ENCODE measurements at regions not wholly inside any gene's neighbourhood (a gene's known extent, or its start where the extent isn't known, plus 50 kb on each side); places are given as distances from the start of the nearest gene placed in this dataset.

DNA sequence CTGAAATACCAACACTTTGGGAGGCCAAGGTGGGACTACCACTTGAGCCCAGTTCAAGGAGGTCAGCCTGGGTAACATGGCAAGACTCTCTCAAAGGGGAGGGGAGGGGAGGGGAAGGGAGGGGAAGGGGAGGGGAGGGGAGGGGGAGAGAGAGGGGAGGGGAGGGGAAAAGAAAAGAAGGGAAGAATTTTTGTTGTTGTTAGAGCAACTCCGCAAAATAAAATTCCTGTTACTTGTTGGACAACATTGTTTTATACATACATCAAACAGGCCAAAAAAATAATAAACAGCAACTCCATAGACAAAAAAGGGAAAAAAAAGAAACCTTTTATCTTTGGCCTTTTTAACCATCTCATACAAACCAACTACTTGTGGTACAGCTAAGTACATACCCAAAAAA lies 57.3 kb upstream of the TRIM24 start:
- H3K36me3 Mint-ChIP-seq (ENCODE audit: low read depth, unreplicated experiment): peaks cover 22% of the 10 kb centered on the region

DNA sequence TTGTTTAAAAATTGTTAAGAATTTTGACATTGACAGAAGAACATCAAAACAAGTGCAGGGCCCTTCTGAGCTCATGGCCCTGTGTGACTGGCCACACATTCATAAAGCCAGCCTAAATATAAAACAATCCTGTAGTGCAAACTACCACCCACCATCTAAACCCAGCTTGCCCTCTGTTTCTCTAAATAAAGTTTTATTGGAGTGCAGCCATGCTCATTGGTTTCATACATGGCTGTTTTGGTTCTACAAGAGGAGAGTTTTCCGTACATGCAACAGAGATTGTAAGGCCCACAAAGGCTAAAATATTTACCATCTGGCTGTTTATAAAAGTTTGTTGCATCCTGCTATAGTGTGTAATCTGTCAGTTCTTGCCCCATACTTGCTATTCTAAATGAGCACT lies 54.6 kb upstream of the TRIM24 start:
- Mint-ChIP-seq H3K27me3 (ENCODE audit: unreplicated experiment) (peaks cover 7% of the 10 kb centered on the region), H3K36me3 (ENCODE audit: low read depth, unreplicated experiment) (peaks cover 22% of the 10 kb centered on the region), H3K9me3 (ENCODE audit: unreplicated experiment) (peaks cover 13% of the 10 kb centered on the region), H3K4me3 (ENCODE audit: unreplicated experiment) (no peak overlapping the region), H3K27ac (ENCODE audit: unreplicated experiment) (peak overlapping the region; percentile 70), H3K4me1 (ENCODE audit: unreplicated experiment) (peaks cover 22% of the 10 kb centered on the region)
- TF ChIP-seq, protein P1, sequence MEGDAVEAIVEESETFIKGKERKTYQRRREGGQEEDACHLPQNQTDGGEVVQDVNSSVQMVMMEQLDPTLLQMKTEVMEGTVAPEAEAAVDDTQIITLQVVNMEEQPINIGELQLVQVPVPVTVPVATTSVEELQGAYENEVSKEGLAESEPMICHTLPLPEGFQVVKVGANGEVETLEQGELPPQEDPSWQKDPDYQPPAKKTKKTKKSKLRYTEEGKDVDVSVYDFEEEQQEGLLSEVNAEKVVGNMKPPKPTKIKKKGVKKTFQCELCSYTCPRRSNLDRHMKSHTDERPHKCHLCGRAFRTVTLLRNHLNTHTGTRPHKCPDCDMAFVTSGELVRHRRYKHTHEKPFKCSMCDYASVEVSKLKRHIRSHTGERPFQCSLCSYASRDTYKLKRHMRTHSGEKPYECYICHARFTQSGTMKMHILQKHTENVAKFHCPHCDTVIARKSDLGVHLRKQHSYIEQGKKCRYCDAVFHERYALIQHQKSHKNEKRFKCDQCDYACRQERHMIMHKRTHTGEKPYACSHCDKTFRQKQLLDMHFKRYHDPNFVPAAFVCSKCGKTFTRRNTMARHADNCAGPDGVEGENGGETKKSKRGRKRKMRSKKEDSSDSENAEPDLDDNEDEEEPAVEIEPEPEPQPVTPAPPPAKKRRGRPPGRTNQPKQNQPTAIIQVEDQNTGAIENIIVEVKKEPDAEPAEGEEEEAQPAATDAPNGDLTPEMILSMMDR (IDR thresholded peaks at IDR 0.05; ENCODE audit: unreplicated experiment): no peak
- no peak for DNase-seq (ENCODE audit: low spot score)

More for the DNA sequence above, 57.3 kb upstream of the TRIM24 start:
- H3K9me3 Mint-ChIP-seq (ENCODE audit: unreplicated experiment): peaks cover 11% of the 10 kb centered on the region
- no peak overlapping the region for H3K4me3 Mint-ChIP-seq (ENCODE audit: unreplicated experiment)
- TF ChIP-seq, protein P1 (IDR thresholded peaks at IDR 0.05; ENCODE audit: unreplicated experiment): no peak
- H3K4me1 Mint-ChIP-seq (ENCODE audit: unreplicated experiment): peaks cover 22% of the 10 kb centered on the region
- DNase-seq (ENCODE audit: low spot score): no peak
- H3K27me3 Mint-ChIP-seq (ENCODE audit: unreplicated experiment): peaks cover 10% of the 10 kb centered on the region
- no peak overlapping the region for H3K27ac Mint-ChIP-seq (ENCODE audit: unreplicated experiment)

DNA sequence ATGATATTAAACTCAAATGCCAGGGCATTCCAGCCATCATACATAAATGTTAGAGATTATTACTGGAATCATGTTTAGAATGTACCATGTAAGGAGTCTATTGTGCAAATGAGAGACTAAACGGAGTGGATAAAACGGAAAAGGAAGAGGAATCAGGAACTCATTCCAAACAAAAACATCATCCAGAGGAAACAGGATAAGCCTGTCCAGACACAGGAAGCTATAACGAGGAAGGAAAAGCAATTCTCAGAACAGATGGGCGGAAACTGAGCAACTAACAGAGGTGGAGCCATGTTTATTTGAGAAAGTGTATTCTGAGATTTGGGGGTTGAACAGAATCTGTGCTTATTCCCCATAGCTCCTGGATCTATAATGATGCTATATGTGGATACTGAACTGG lies 52.3 kb upstream of the TRIM24 start:
- H3K4me1 Mint-ChIP-seq (ENCODE audit: unreplicated experiment): peaks cover 26% of the 10 kb centered on the region
- DNase-seq (ENCODE audit: low spot score): peak; percentile 15
- H3K4me3 Mint-ChIP-seq (ENCODE audit: unreplicated experiment): peak overlapping the region; percentile 56

More for the DNA sequence above, 52.3 kb upstream of the TRIM24 start:
- Mint-ChIP-seq H3K9me3 (ENCODE audit: unreplicated experiment) (peaks cover 13% of the 10 kb centered on the region), H3K36me3 (ENCODE audit: low read depth, unreplicated experiment) (peaks cover 22% of the 10 kb centered on the region), H3K27me3 (ENCODE audit: unreplicated experiment) (peaks cover 4% of the 10 kb centered on the region), H3K27ac (ENCODE audit: unreplicated experiment) (peak overlapping the region; percentile 100)
- TF ChIP-seq, protein P1 (IDR thresholded peaks at IDR 0.05; ENCODE audit: unreplicated experiment): no peak
